ENCODE measurements at regions not wholly inside any gene's neighbourhood (a gene's known extent, or its start where the extent isn't known, plus 50 kb on each side); places are given as distances from the start of the nearest gene placed in this dataset.
"Not testable (repeated sequence)": the region's sequence is repeated elsewhere in the genome, so short reads cannot be mapped to it uniquely, and the experiment has no call there.

DNA sequence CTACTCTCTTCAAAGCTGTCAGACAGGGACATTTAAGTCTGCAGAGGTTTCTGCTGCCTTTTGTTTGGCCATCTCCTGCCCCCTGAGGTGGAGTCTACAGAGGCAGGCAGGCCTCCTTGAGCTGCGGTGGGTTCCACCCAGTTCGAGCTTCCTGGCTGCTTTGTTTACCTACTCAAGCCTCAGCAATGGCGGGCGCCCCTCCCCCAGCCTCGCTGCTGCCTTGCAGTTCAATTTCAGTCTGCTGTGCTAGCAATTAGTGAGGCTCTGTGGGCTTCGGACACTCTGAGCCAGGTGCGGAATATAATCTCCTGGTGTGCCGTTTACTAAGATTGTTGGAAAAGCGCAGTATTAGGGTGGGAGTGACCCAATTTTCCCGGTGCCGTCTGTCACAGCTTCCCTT, 86.0 kb downstream of the MSTN start:
- TF ChIP-seq, protein P1, sequence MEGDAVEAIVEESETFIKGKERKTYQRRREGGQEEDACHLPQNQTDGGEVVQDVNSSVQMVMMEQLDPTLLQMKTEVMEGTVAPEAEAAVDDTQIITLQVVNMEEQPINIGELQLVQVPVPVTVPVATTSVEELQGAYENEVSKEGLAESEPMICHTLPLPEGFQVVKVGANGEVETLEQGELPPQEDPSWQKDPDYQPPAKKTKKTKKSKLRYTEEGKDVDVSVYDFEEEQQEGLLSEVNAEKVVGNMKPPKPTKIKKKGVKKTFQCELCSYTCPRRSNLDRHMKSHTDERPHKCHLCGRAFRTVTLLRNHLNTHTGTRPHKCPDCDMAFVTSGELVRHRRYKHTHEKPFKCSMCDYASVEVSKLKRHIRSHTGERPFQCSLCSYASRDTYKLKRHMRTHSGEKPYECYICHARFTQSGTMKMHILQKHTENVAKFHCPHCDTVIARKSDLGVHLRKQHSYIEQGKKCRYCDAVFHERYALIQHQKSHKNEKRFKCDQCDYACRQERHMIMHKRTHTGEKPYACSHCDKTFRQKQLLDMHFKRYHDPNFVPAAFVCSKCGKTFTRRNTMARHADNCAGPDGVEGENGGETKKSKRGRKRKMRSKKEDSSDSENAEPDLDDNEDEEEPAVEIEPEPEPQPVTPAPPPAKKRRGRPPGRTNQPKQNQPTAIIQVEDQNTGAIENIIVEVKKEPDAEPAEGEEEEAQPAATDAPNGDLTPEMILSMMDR (IDR thresholded peaks at IDR 0.05; ENCODE audit: insufficient read depth, low read length): not testable (repeated sequence)
- not testable (repeated sequence) for TF ChIP-seq POLR2AphosphoS5 (IDR thresholded peaks at IDR 0.05; ENCODE audit: low read depth)
- TF ChIP-seq, protein P2, sequence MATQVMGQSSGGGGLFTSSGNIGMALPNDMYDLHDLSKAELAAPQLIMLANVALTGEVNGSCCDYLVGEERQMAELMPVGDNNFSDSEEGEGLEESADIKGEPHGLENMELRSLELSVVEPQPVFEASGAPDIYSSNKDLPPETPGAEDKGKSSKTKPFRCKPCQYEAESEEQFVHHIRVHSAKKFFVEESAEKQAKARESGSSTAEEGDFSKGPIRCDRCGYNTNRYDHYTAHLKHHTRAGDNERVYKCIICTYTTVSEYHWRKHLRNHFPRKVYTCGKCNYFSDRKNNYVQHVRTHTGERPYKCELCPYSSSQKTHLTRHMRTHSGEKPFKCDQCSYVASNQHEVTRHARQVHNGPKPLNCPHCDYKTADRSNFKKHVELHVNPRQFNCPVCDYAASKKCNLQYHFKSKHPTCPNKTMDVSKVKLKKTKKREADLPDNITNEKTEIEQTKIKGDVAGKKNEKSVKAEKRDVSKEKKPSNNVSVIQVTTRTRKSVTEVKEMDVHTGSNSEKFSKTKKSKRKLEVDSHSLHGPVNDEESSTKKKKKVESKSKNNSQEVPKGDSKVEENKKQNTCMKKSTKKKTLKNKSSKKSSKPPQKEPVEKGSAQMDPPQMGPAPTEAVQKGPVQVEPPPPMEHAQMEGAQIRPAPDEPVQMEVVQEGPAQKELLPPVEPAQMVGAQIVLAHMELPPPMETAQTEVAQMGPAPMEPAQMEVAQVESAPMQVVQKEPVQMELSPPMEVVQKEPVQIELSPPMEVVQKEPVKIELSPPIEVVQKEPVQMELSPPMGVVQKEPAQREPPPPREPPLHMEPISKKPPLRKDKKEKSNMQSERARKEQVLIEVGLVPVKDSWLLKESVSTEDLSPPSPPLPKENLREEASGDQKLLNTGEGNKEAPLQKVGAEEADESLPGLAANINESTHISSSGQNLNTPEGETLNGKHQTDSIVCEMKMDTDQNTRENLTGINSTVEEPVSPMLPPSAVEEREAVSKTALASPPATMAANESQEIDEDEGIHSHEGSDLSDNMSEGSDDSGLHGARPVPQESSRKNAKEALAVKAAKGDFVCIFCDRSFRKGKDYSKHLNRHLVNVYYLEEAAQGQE (IDR thresholded peaks at IDR 0.05; ENCODE audit: insufficient replicate concordance, low read depth): not testable (repeated sequence)

All from HL-60 (cell line).